AG04449 (cell line): ENCODE measurements at regions not wholly inside any gene's neighbourhood (a gene's known extent, or its start where the extent isn't known, plus 50 kb on each side); places are given as distances from the start of the nearest gene placed in this dataset.

Source experiments
- CTCF ChIA-PET: fragments of 350-600 bp; formaldehyde crosslinking; extraction: SDS; loops from one replicate; lab custom pipeline; 2021; ENCODE audit warnings: antibody characterized with exemption; lab: Yijun Ruan, JAX
- POLR2A ChIA-PET: fragments of 400-600, 350-600 bp; formaldehyde crosslinking; extraction: SDS; loops from one replicate; lab custom pipeline; 2020; ENCODE audit warnings: antibody characterized with exemption, inconsistent platforms; lab: Yijun Ruan, JAX
- DNase-seq: peaks from one replicate; pipeline ENCODE4 v3.0.0-alpha.2; 2010; ENCODE audit warnings: low read depth, low spot score
- H3K4me3 ChIP-seq: 2 replicates; pipeline ENCODE4 v1.5.1; 2011; ENCODE audit warnings: low read depth, mild to moderate bottlenecking, control low read depth, low read length
- CTCF ChIP-seq: IDR thresholded peaks from one replicate; pipeline ENCODE4 v1.5.1; 2011; ENCODE audit warnings: mild to moderate bottlenecking, moderate library complexity, low read length, control low read depth, inconsistent platforms; ENCODE audit not compliant: insufficient read depth; ENCODE audit errors: missing control alignments

GRCh38 chr3:193910886-193911738, 224.8 kb upstream of the HES1 start:
- POLR2A ChIA-PET, result interaction anchor here (0.6 kb wide), 1 partner anchor 223 kb away, joined by 3 read pairs; no protein-coding TSS in a partner anchor
- no peak for TF ChIP-seq CTCF
- CTCF ChIA-PET, result interaction anchor here (1.0 kb wide), 1 partner anchor 45 kb away, joined by 3 read pairs; no protein-coding TSS in a partner anchor
- no peak overlapping the region for H3K4me3 ChIP-seq
- no peak for DNase-seq

- H3K4me3 ChIP-seq, result no peak overlapping the region
- POLR2A ChIA-PET, result no interaction called here
- CTCF ChIA-PET, result interaction anchor here (1.0 kb wide), 1 partner anchor 46 kb away, joined by 3 read pairs; no protein-coding TSS in a partner anchor
- no peak for TF ChIP-seq CTCF
- no peak for DNase-seq
Measured at GRCh38 chr3:193911784-193912340, 224.1 kb upstream of the HES1 start.

- CTCF ChIA-PET, result no interaction called here
- no peak for TF ChIP-seq CTCF
- no peak overlapping the region for H3K4me3 ChIP-seq
- POLR2A ChIA-PET, result no interaction called here
- no peak for DNase-seq
Measured at GRCh38 chr3:193912621-193913178, 223.2 kb upstream of the HES1 start.

- POLR2A ChIA-PET, result no interaction called here
- CTCF ChIA-PET, result no interaction called here
- H3K4me3 ChIP-seq, result no peak overlapping the region
- DNase-seq, result no peak
- no peak for TF ChIP-seq CTCF
Measured at GRCh38 chr3:193914602-193915001, 221.3 kb upstream of the HES1 start.

- ChIA-PET CTCF (no interaction called here), POLR2A (no interaction called here)
- no peak overlapping the region for H3K4me3 ChIP-seq
- DNase-seq, result no peak
- TF ChIP-seq CTCF, result no peak
Measured at GRCh38 chr3:193915099-193915498, 220.8 kb upstream of the HES1 start.

GRCh38 chr3:193915613-193916012, 220.3 kb upstream of the HES1 start:
- no peak for DNase-seq
- no peak overlapping the region for H3K4me3 ChIP-seq
- ChIA-PET POLR2A (no interaction called here), CTCF (no interaction called here)
- no peak for TF ChIP-seq CTCF
